Heart left ventricle (tissue), 16 donors: ENCODE measurements at regions not wholly inside any gene's neighbourhood (a gene's known extent, or its start where the extent isn't known, plus 50 kb on each side); places are given as distances from the start of the nearest gene placed in this dataset.

Experiments used
- ATAC-seq, 4 donors: fragments of 200-7000 bp; cut with Tn5 transposase; one replicate each; pipeline ENCODE4 v1.9.1; 2020 to 2022; ENCODE audit warnings: moderate library complexity in 4 of 4, mild to moderate bottlenecking in 3 of 4, moderate number of reproducible peaks in 1 of 4
- DNase-seq, 5 donors: peaks; one replicate each; pipeline ENCODE4 v3.0.0-alpha.2; 2020
- H3K27ac ChIP-seq, 12 donors: fragments of 200-600 bp; sonication (generic) in 4 of 12; one replicate each; pipeline versions ENCODE4 v1.5.0 to v1.8.0; 2016 to 2022; ENCODE audit warnings: mild to moderate bottlenecking in 2 of 12
- H3K27me3 ChIP-seq, 9 donors: fragments of 200-600 bp; sonication (generic) in 2 of 9; one replicate each; pipeline versions ENCODE4 v1.5.1 to v1.8.0; 2016 to 2022; ENCODE audit warnings: mild to moderate bottlenecking in 3 of 9
- H3K36me3 ChIP-seq, 9 donors: fragments of 200-600 bp; sonication (generic) in 2 of 9; one replicate each; pipeline versions ENCODE4 v1.5.0 to v1.8.0; 2018 to 2022; ENCODE audit warnings: mild to moderate bottlenecking in 2 of 9
- H3K4me1 ChIP-seq, 12 donors: fragments of 200-600 bp; sonication (generic) in 4 of 12; one replicate each; pipeline versions ENCODE4 v1.5.0 to v1.8.0; 2016 to 2022; ENCODE audit warnings: mild to moderate bottlenecking in 3 of 12
- H3K4me3 ChIP-seq, 12 donors: fragments of 200-600 bp; sonication (generic) in 4 of 12; one replicate each; pipeline versions ENCODE4 v1.5.0 to v1.8.0; 2017 to 2022; ENCODE audit warnings: mild to moderate bottlenecking in 9 of 12, moderate library complexity in 4 of 12
- H3K9me3 ChIP-seq, 12 donors: fragments of 200-600 bp; sonication (generic) in 4 of 12; one replicate each; pipeline versions ENCODE4 v1.5.0 to v1.8.0; 2016 to 2022; ENCODE audit warnings: mild to moderate bottlenecking in 1 of 12
- POLR2A ChIP-seq, 2 donors: fragments of 450-650 bp; IDR thresholded peaks; one replicate each; pipeline ENCODE4 v1.6.1; 2017; ENCODE audit warnings: antibody characterized with exemption in 2 of 2, mild to moderate bottlenecking in 2 of 2, moderate library complexity in 2 of 2
- WGBS, 4 donors: extraction: QIAGEN DNeasy Blood & Tissue Kit in 2 of 4; methylation state at CpG; one replicate each; pipeline versions ENCODE4 v1.1.5 to v1.1.7; 2013 to 2018; 5-methylcytosine and 5-hydroxymethylcytosine counted together
- intact Hi-C, 10 donors: fragments of 100-400 bp; cut with DNase I; formaldehyde crosslinking; loops; one replicate each; pipeline versions ENCODE4 v1.11.1 to v1.14.2; 2022
- TF ChIP-seq, protein P1 (sequence below), 12 donors: fragments of 200-600 bp; sonication (generic) in 4 of 12; IDR thresholded peaks; one replicate each; pipeline versions ENCODE4 v1.5.0 to v1.8.0; 2018 to 2022; ENCODE audit warnings: antibody characterized with exemption in 12 of 12, mild to moderate bottlenecking in 5 of 12
- donor health status: ischemic (EF 13 %, LVEDD 7.1; RV severe dilation, severe dysfunction).
- donor health status: healthy with polysubstance abuse.
- donor health status: DM: no; HTN: yes; CAD: no.
- donor health status: DM: no; HTN: no; CAD: no.
- donor health status: ischemic (EF 25% LVEDD 6.9; RV normal size, moderate dysfunction).
- donor health status: ischemic (EF 25% LVEDD 5.7; RV mildly dilated, moderate dysfunction).
- donor health status: healthy.
- donor health status: DM: yes; HTN: yes; CAD: no.
- donor health status: ischemic (EF 35%, LVEDD 5.7; RV mildly dilated, moderate dysfunction).
- donor health status: nonischemic (EF 11% LVEDD 7.7; RV severe dilation, severe dysfunction).
- donor health status: DM: yes; HTN: yes; CAD: no.
- donor health status: PGD.
- donor health status: ischemic (EF 29% LVEDD 5.4; RV normal size, mild dysfunction).
- donor health status: nonischemic (EF 23%, LVEDD 6.1; RV moderate dilation, normal function).

DNA sequence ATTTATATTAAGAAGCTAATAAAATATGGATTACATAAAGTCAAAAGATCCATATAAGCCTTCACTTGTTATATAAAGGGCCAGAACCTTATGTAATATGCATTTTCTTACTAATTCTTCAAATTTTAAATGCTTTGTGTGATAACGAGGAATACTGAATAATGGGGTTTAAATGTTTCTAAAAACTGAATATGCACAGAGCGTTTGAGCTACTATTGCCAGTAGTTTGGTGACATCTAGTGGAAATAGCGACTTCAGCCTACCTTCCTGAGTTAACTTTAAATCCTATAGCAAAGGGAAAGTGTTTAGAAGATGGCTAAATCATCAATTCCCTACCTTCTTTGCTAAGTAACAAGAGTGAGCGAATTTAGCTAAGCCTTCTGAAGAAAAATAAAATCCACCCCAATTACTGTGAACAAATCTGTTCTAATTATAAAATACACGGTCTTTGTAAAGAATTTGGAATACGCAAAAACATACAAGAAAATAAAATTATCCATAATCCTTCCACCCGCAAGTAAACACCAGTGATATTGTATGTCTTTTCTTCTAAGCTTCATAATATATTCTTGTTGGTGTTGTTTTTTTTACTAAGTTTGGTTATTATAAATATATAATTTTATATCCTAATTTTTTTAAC, 115.5 kb upstream of the G2E3 start:
- WGBS, 4 donors: 45 to 49% (median 48%) methylated on average over 7 of the region's 7 CpGs
- intact Hi-C loops: loop anchor here in 5 of 10 donors (2.0 to 10.0 kb wide), 6 partner anchors 65 to 1689 kb away; no protein-coding TSS in a partner anchor
- H3K27ac ChIP-seq: no peak overlapping the region
- H3K36me3 ChIP-seq: no peaks in the 10 kb centered on the region
- no peak for TF ChIP-seq POLR2A (IDR thresholded peaks at IDR 0.05)
- TF ChIP-seq, protein P1, sequence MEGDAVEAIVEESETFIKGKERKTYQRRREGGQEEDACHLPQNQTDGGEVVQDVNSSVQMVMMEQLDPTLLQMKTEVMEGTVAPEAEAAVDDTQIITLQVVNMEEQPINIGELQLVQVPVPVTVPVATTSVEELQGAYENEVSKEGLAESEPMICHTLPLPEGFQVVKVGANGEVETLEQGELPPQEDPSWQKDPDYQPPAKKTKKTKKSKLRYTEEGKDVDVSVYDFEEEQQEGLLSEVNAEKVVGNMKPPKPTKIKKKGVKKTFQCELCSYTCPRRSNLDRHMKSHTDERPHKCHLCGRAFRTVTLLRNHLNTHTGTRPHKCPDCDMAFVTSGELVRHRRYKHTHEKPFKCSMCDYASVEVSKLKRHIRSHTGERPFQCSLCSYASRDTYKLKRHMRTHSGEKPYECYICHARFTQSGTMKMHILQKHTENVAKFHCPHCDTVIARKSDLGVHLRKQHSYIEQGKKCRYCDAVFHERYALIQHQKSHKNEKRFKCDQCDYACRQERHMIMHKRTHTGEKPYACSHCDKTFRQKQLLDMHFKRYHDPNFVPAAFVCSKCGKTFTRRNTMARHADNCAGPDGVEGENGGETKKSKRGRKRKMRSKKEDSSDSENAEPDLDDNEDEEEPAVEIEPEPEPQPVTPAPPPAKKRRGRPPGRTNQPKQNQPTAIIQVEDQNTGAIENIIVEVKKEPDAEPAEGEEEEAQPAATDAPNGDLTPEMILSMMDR (IDR thresholded peaks at IDR 0.05): peak; percentile 26 to 64 (median 46)
- H3K27me3 ChIP-seq: peaks cover 0 to 3% (median 0%) of the 10 kb centered on the region in 9 donors
- no peak for DNase-seq
- ATAC-seq: no peak
- H3K4me3 ChIP-seq: no peak overlapping the region
- H3K4me1 ChIP-seq: no peaks in the 10 kb centered on the region
- H3K9me3 ChIP-seq: no peaks in the 10 kb centered on the region

DNA sequence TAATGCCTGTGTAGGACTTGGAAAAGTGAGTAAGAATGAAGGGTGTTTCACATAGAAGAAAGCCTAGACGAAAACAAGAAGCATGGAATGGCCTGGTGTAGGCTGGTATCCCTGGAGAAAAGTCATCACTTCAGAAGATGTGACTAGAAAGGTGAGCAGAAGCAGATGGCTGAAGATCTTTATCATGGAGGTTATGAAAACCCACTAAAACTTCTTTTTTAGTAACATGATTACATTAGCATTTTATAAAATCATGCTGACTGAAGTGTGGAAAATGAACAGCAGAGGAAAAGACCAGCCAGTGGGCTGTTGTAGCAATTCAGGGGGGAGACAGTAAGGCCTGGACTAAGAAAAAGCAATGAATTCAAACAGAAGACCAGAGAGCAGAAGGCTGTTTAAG, 114.5 kb upstream of the G2E3 start:
- Histone ChIP-seq H3K36me3 (no peaks in the 10 kb centered on the region), H3K9me3 (no peaks in the 10 kb centered on the region), H3K27ac (no peak overlapping the region), H3K4me3 (no peak overlapping the region), H3K4me1 (no peaks in the 10 kb centered on the region), H3K27me3 (peaks cover 0 to 3% (median 0%) of the 10 kb centered on the region in 9 donors)
- intact Hi-C loops: loop anchor here in 5 of 10 donors (2.0 to 10.0 kb wide), 5 partner anchors 70 to 1690 kb away; no protein-coding TSS in a partner anchor
- no peak for DNase-seq
- no peak for ATAC-seq
- 56 to 70% (median 66%) methylated on average over 1 of the region's 1 CpG for WGBS, 4 donors
- TF ChIP-seq, protein P1 (IDR thresholded peaks at IDR 0.05): no peak
- no peak for TF ChIP-seq POLR2A (IDR thresholded peaks at IDR 0.05)

DNA sequence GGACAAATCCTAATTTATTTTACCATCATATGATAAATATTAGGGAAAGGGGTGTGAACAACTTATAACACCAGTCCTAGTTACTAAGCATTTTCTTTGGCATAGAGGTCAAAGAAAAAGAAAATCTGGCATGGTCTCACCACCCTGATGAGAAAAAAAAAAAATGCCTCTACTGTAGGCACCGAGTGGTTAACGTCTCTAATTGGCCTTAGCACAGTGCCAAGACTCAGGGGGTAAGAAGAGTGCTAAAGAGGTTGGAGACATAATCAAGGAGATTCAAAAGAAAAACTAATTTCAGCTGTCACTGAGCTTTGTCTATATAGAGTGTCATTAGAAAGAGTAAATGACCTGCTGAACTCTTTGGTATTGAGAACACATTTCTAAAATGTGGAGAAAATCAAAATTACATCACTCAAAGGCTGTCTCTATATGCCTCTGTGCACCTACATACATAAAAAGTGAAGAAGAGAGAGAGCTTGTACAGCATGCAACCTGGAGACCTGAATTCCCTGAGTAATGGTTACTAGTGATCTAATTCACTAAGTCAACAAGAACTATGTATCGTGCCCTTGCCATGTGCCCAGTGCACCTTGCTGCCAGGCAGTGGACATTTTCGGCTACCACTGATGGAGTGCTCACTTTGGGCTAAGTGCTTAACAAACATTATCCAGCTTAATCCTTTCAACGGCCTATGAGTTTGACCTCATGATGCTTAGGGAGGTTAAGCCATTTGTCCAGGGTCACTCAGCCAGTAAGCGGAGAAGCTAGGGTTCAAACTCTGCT, 113.8 kb upstream of the G2E3 start:
- peaks cover 0 to 2% (median 0%) of the 10 kb centered on the region in 12 donors for H3K4me1 ChIP-seq
- DNase-seq (no peak), ATAC-seq (no peak)
- intact Hi-C loops: loop anchor here in 4 of 10 donors (2.0 to 10.0 kb wide), 4 partner anchors 70 to 1690 kb away; no protein-coding TSS in a partner anchor
- no peak overlapping the region for H3K4me3 ChIP-seq
- 71 to 77% (median 73%) methylated on average over 6 of the region's 6 CpGs for WGBS, 4 donors
- H3K36me3 ChIP-seq: no peaks in the 10 kb centered on the region
- peaks cover 0 to 3% (median 0%) of the 10 kb centered on the region in 9 donors for H3K27me3 ChIP-seq
- no peaks in the 10 kb centered on the region for H3K9me3 ChIP-seq
- no peak overlapping the region for H3K27ac ChIP-seq
- TF ChIP-seq, protein P1 (IDR thresholded peaks at IDR 0.05): no peak

DNA sequence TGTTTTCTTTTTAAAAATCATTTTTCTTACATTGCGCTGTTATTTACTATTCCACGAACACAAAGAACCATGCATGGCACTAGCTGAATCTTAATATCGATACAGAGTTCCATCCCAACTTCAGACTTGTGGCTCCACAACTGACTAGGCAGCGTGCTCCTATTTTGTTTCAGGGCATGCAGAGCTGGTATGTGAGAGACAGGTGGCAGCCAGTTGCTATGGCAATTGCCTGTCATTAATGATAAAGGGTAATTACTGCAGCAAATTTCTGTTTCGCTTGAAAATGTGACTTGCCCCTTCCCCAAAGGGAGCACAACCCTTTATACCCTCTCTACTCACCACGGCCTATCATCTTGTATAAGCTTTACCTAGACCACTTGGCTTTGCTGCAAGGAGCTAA, 113.1 kb upstream of the G2E3 start:
- Histone ChIP-seq H3K36me3 (no peaks in the 10 kb centered on the region), H3K4me1 (peaks cover 0 to 8% (median 0%) of the 10 kb centered on the region in 12 donors), H3K27ac (no peak overlapping the region), H3K9me3 (no peaks in the 10 kb centered on the region), H3K4me3 (no peak overlapping the region), H3K27me3 (peaks cover 0 to 3% (median 0%) of the 10 kb centered on the region in 9 donors)
- DNase-seq (no peak), ATAC-seq (no peak)
- intact Hi-C loops: loop anchor here in 4 of 10 donors (2.0 to 10.0 kb wide), 4 partner anchors 71 to 1691 kb away; no protein-coding TSS in a partner anchor
- 84 to 87% (median 85%) methylated on average over 6 of the region's 6 CpGs for WGBS, 4 donors
- TF ChIP-seq, protein P1 (IDR thresholded peaks at IDR 0.05): no peak
- no peak for TF ChIP-seq POLR2A (IDR thresholded peaks at IDR 0.05)
